Neural progenitor cell (in vitro differentiated cells): ENCODE measurements at regions not wholly inside any gene's neighbourhood (a gene's known extent, or its start where the extent isn't known, plus 50 kb on each side); places are given as distances from the start of the nearest gene placed in this dataset.
A peak's percentile ranks its signal among the peaks of the same experiment; 100 is the strongest.

Experiments
- DNase-seq: peaks from one replicate; pipeline ENCODE4 v3.0.0-alpha.2; 2016; ENCODE audit warnings: low spot score
- H2AFZ ChIP-seq: fragments of 200-600 bp; sonication (generic); replicated peaks from 2 replicates; pipeline ENCODE4 v1.6.1; 2016; ENCODE audit warnings: antibody characterized with exemption
- H3F3A ChIP-seq: fragments of 200-600 bp; sonication (generic); 2 replicates; pipeline ENCODE4 v1.6.1; 2016; ENCODE audit warnings: antibody characterized with exemption, low read depth
- H3K27ac ChIP-seq: fragments of 200-600 bp; sonication (generic); 2 replicates; pipeline ENCODE4 v1.5.1; 2016; ENCODE audit warnings: mild to moderate bottlenecking
- H3K27me3 ChIP-seq: fragments of 200-600 bp; sonication (generic); 2 replicates; pipeline ENCODE4 v1.6.1; 2016; ENCODE audit warnings: mild to moderate bottlenecking, moderate library complexity
- H3K36me3 ChIP-seq: fragments of 200-600 bp; sonication (generic); 2 replicates; pipeline ENCODE4 v1.5.1; 2016
- H3K4me1 ChIP-seq: fragments of 200-600 bp; sonication (generic); 2 replicates; pipeline ENCODE4 v1.6.1; 2016; ENCODE audit warnings: mixed run types
- H3K4me2 ChIP-seq: fragments of 200-600 bp; sonication (generic); 2 replicates; pipeline ENCODE4 v1.6.1; 2016
- H3K4me3 ChIP-seq: fragments of 200-600 bp; sonication (generic); 2 replicates; pipeline ENCODE4 v1.5.1; 2016
- H3K79me2 ChIP-seq: fragments of 200-600 bp; sonication (generic); 2 replicates; pipeline ENCODE4 v1.6.1; 2016; ENCODE audit warnings: low read depth
- H3K9ac ChIP-seq: fragments of 200-600 bp; sonication (generic); 2 replicates; pipeline ENCODE4 v1.6.1; 2016
- H3K9me3 ChIP-seq: fragments of 200-600 bp; sonication (generic); 2 replicates; pipeline ENCODE4 v1.5.1; 2016; ENCODE audit warnings: low read depth
- H4K20me1 ChIP-seq: fragments of 200-600 bp; sonication (generic); 2 replicates; pipeline ENCODE4 v1.6.1; 2016; ENCODE audit warnings: low read depth
- H3K27ac Mint-ChIP-seq: 3 replicates; pipeline ENCODE4 v1.8.0; 2021; ENCODE audit warnings: mixed read lengths
- H3K27me3 Mint-ChIP-seq: 2 replicates; pipeline ENCODE4 v1.8.0; 2022; ENCODE audit warnings: low read depth, mild to moderate bottlenecking, inconsistent platforms, moderate library complexity, mixed read lengths; ENCODE audit not compliant: insufficient read depth
- H3K36me3 Mint-ChIP-seq: 3 replicates; pipeline ENCODE4 v1.8.0; 2021; ENCODE audit warnings: mixed read lengths
- H3K4me1 Mint-ChIP-seq: 3 replicates; pipeline ENCODE4 v1.8.0; 2021; ENCODE audit warnings: mixed read lengths
- H3K4me3 Mint-ChIP-seq: 3 replicates; pipeline ENCODE4 v1.8.0; 2021; ENCODE audit warnings: mild to moderate bottlenecking, moderate library complexity, mixed read lengths
- H3K9me3 Mint-ChIP-seq: 3 replicates; pipeline ENCODE4 v1.8.0; 2020; ENCODE audit warnings: mixed read lengths
- CTCF ChIP-seq: fragments of 200-600 bp; sonication (generic); IDR thresholded peaks from 2 replicates; pipeline ENCODE4 v1.5.1; 2017; ENCODE audit warnings: antibody characterized with exemption, mild to moderate bottlenecking
- EZH2 ChIP-seq: fragments of 200-600 bp; sonication (generic); IDR thresholded peaks from 2 replicates; pipeline ENCODE4 v1.6.1; 2017; ENCODE audit warnings: antibody characterized with exemption, mild to moderate bottlenecking, moderate library complexity
- EZH2phosphoT487 ChIP-seq: fragments of 200-600 bp; sonication (generic); IDR thresholded peaks from 2 replicates; pipeline ENCODE4 v1.6.1; 2017; ENCODE audit warnings: antibody characterized with exemption

DNA sequence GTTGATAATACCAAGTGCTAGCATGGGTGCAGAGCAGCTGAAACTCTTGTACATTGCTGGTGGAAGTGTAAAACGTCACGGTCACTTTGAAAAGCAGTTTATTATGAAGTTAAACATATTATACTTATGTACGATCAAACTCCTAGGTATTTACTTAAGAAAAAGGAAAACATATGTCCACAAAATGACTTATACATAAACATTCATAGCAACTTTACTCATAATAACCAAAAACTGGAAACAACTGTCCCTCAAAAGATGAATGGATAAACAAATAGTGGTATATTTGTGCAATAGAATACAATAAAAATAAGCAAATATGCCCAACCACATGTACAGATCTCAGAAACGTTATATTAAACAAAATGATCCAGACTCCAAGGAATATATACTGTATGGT lies 92.3 kb upstream of the TRIO start:
- Histone ChIP-seq H3K27me3 (no peaks in the 10 kb centered on the region), H3K4me3 (no peak overlapping the region), H3K9me3 (no peaks in the 10 kb centered on the region), H4K20me1 (no peaks in the 10 kb centered on the region), H3K4me1 (no peaks in the 10 kb centered on the region), H3F3A (no peaks in the 10 kb centered on the region), H3K27ac (no peak overlapping the region), H3K79me2 (no peaks in the 10 kb centered on the region), H3K4me2 (no peak overlapping the region), H3K36me3 (no peaks in the 10 kb centered on the region), H3K9ac (no peak overlapping the region), H2AFZ (no peak overlapping the region)
- H3K27ac Mint-ChIP-seq: no peak overlapping the region
- TF ChIP-seq CTCF: no peak
- no peak for TF ChIP-seq EZH2phosphoT487
- TF ChIP-seq EZH2: no peak
- H3K9me3 Mint-ChIP-seq: peaks cover 16% of the 10 kb centered on the region
- no peaks in the 10 kb centered on the region for H3K4me1 Mint-ChIP-seq
- peaks cover 4% of the 10 kb centered on the region for H3K27me3 Mint-ChIP-seq
- no peak overlapping the region for H3K4me3 Mint-ChIP-seq
- DNase-seq: no peak
- H3K36me3 Mint-ChIP-seq: no peaks in the 10 kb centered on the region

GRCh38 chr5:14048434-14048833 lies 94.7 kb upstream of the TRIO start:
- H3K27me3 Mint-ChIP-seq: peaks cover 6% of the 10 kb centered on the region
- no peaks in the 10 kb centered on the region for H3K9me3 ChIP-seq
- no peaks in the 10 kb centered on the region for H4K20me1 ChIP-seq
- H3K9me3 Mint-ChIP-seq: peaks cover 16% of the 10 kb centered on the region
- no peak overlapping the region for H3K27ac Mint-ChIP-seq
- no peak overlapping the region for H3K27ac ChIP-seq
- H3K4me3 Mint-ChIP-seq: no peak overlapping the region
- no peaks in the 10 kb centered on the region for H3K36me3 Mint-ChIP-seq
- no peaks in the 10 kb centered on the region for H3K79me2 ChIP-seq
- no peak overlapping the region for H3K4me3 ChIP-seq
- no peak overlapping the region for H2AFZ ChIP-seq
- H3K4me1 Mint-ChIP-seq: no peaks in the 10 kb centered on the region
- no peaks in the 10 kb centered on the region for H3K4me1 ChIP-seq
- no peaks in the 10 kb centered on the region for H3K36me3 ChIP-seq
- TF ChIP-seq CTCF (no peak), EZH2phosphoT487 (no peak), EZH2 (no peak)
- H3K9ac ChIP-seq: no peak overlapping the region
- H3K4me2 ChIP-seq: no peak overlapping the region
- H3F3A ChIP-seq: no peaks in the 10 kb centered on the region
- no peaks in the 10 kb centered on the region for H3K27me3 ChIP-seq
- DNase-seq: no peak

GRCh38 chr5:14041528-14042192 lies 97.2 kb upstream of the DNAH5 start:
- H3K36me3 Mint-ChIP-seq: no peaks in the 10 kb centered on the region

More at GRCh38 chr5:14041528-14042192, 97.2 kb upstream of the DNAH5 start:
- Histone ChIP-seq H4K20me1 (no peaks in the 10 kb centered on the region), H3K27me3 (no peaks in the 10 kb centered on the region), H3K36me3 (no peaks in the 10 kb centered on the region), H3K9ac (no peak overlapping the region), H3K4me3 (no peak overlapping the region), H3K79me2 (no peaks in the 10 kb centered on the region), H3F3A (peaks cover 6% of the 10 kb centered on the region), H3K4me2 (no peak overlapping the region), H3K4me1 (peaks cover 7% of the 10 kb centered on the region), H2AFZ (no peak overlapping the region), H3K27ac (no peak overlapping the region), H3K9me3 (no peaks in the 10 kb centered on the region)
- Mint-ChIP-seq H3K4me1 (peaks cover 21% of the 10 kb centered on the region), H3K27me3 (peaks cover 10% of the 10 kb centered on the region), H3K9me3 (peaks cover 5% of the 10 kb centered on the region), H3K27ac (peak overlapping the region; percentile 21), H3K4me3 (no peak overlapping the region)
- DNase-seq: no peak
- no peak for TF ChIP-seq EZH2phosphoT487
- no peak for TF ChIP-seq CTCF
- no peak for TF ChIP-seq EZH2
